IPS DF 6.9 (cell line): ENCODE measurements at regions not wholly inside any gene's neighbourhood (a gene's known extent, or its start where the extent isn't known, plus 50 kb on each side); places are given as distances from the start of the nearest gene placed in this dataset.
"Not testable (repeated sequence)": the region's sequence is repeated elsewhere in the genome, so short reads cannot be mapped to it uniquely, and the experiment has no call there.

ENCODE experiments used
- DNase-seq: peaks from one replicate; pipeline ENCODE4 v3.0.0-alpha.2; 2013; ENCODE audit warnings: low read depth, low spot score
- H3K27ac ChIP-seq: one replicate; pipeline ENCODE4 v1.5.1; 2013; ENCODE audit warnings: low read length, control low read depth
- H3K27me3 ChIP-seq: 2 replicates; pipeline ENCODE4 v1.6.1; 2013; ENCODE audit warnings: mild to moderate bottlenecking, low read length; ENCODE audit not compliant: control insufficient read depth, insufficient read depth
- H3K36me3 ChIP-seq: 2 replicates; pipeline ENCODE4 v1.6.1; 2013; ENCODE audit warnings: low read length; ENCODE audit not compliant: control insufficient read depth, insufficient read depth
- H3K4me1 ChIP-seq: 2 replicates; pipeline ENCODE4 v1.6.1; 2013; ENCODE audit warnings: low read length; ENCODE audit not compliant: control insufficient read depth, insufficient read depth
- H3K4me3 ChIP-seq: 2 replicates; pipeline ENCODE4 v1.5.1; 2013; ENCODE audit warnings: mild to moderate bottlenecking, low read length
- H3K9me3 ChIP-seq: 2 replicates; pipeline ENCODE4 v1.6.1; 2013; ENCODE audit warnings: low read length, inconsistent platforms; ENCODE audit not compliant: control insufficient read depth, insufficient read depth
- WGBS: extraction: QIAGEN DNeasy Blood & Tissue Kit; methylation state at CpG from one replicate; pipeline ENCODE4 v1.1.7; 2013; ENCODE audit warnings: mixed read lengths, missing lambda C conversion rate; ENCODE audit not compliant: insufficient read length, insufficient coverage; 5-methylcytosine and 5-hydroxymethylcytosine counted together

DNA sequence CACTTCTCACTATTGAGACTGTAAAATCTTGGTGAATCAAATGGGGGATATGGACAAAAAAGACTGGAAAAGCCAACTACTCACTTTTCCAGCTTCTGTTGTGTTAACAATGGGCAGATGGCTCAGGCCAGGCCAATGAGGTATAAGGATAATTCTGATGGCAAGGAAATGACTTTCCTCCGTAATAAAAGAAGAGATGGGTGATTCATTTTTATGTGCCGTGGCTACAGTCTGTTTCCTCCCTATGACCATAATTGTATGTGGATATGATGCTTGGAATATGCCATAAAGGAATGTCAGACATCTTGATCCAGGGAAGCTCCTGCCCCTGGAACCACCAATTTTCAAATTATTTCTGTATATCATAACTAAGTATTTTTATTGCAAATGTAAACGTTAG lies 406.8 kb downstream of the CCDC85A start:
- H3K9me3 ChIP-seq = no peaks in the 10 kb centered on the region
- H3K27ac ChIP-seq = no peak overlapping the region
- no peaks in the 10 kb centered on the region for H3K27me3 ChIP-seq
- DNase-seq = no peak
- H3K4me1 ChIP-seq = no peaks in the 10 kb centered on the region
- no peak overlapping the region for H3K4me3 ChIP-seq
- WGBS = no CpG with 5 or more reads among the region's 3 CpGs
- no peaks in the 10 kb centered on the region for H3K36me3 ChIP-seq

DNA sequence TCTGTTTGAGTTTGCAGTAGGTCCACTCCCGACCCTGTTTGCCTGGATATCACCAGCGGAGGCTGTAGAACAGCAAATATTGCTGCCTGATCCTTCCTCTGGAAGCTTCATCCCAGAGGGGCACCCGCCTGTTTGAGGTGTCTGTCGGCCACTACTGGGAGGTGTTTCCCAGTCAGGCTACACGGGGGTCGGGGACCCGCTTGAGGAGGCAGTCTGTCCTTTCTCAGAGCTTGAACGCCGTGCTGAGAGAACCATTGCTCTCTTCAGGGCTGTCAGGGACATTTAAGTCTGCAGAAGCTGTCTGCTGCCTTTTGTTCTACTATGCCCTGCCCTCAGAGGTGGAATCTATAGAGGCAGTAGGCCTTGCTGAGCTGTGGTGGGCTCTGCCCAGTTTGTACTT lies 422.3 kb downstream of the CCDC85A start:
- not testable (repeated sequence) for H3K27ac ChIP-seq, H3K9me3 ChIP-seq, DNase-seq, H3K4me3 ChIP-seq, H3K4me1 ChIP-seq, H3K27me3 ChIP-seq, H3K36me3 ChIP-seq
- WGBS = no CpG with 5 or more reads among the region's 9 CpGs

DNA sequence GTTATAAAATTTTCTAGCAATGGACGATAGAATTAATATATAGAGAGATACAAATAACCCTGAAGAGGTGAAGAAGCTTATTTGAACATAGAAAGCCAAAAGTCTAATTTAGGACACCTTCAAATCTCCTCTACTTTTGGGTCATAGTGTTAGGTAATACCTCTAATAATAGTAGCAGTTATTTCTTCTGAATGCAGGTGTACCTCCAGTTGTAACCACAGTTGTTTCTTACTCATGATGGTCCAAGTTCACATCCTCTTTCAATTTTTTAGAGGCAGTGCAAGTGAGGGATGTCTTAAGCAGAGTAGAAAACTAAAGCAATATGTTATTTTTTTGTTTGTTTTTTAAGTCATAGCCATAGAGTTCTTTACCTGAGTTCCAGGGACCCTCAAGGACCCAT lies 429.5 kb downstream of the CCDC85A start:
- no peaks in the 10 kb centered on the region; the same call in 1 of the 2 replicates for H3K4me1 ChIP-seq
- H3K9me3 ChIP-seq = no peaks in the 10 kb centered on the region
- no CpG with 5 or more reads among the region's 1 CpG for WGBS
- H3K27me3 ChIP-seq = no peaks in the 10 kb centered on the region
- H3K4me3 ChIP-seq = no peak overlapping the region
- H3K36me3 ChIP-seq = no peaks in the 10 kb centered on the region
- no peak overlapping the region for H3K27ac ChIP-seq
- no peak for DNase-seq

GRCh38 chr2:56613920-56614319 lies 430.1 kb downstream of the CCDC85A start:
- no CpG with 5 or more reads among the region's 1 CpG for WGBS
- Histone ChIP-seq H3K27ac (no peak overlapping the region), H3K4me3 (no peak overlapping the region), H3K27me3 (no peaks in the 10 kb centered on the region), H3K4me1 (no peaks in the 10 kb centered on the region; the same call in 1 of the 2 replicates), H3K9me3 (no peaks in the 10 kb centered on the region), H3K36me3 (no peaks in the 10 kb centered on the region)
- no peak for DNase-seq

DNA sequence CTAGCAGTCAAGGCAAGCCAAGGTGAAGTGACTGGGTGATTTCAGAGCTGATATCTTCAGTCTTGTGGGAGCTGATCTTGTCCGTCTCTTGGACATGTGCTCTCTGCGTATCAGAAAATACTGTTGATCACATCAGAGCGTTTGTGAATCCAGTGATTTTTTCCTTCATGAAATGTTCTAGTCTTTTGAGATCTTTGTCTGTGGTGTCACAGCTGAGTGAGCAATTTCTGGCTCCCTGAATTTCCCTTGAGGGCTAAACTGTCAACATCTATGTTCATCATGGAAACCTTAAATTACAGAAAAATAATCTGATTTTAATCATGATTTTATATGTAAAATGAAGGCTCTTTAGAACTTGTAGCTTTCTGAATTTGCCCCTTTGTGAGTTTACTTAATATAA lies 432.0 kb downstream of the CCDC85A start:
- WGBS = no CpG with 5 or more reads among the region's 3 CpGs
- DNase-seq = no peak
- H3K36me3 ChIP-seq = no peaks in the 10 kb centered on the region
- H3K27me3 ChIP-seq = no peaks in the 10 kb centered on the region
- no peak overlapping the region for H3K27ac ChIP-seq
- no peaks in the 10 kb centered on the region for H3K4me1 ChIP-seq
- H3K9me3 ChIP-seq = no peaks in the 10 kb centered on the region
- H3K4me3 ChIP-seq = no peak overlapping the region

- no peaks in the 10 kb centered on the region for H3K9me3 ChIP-seq
- no peaks in the 10 kb centered on the region for H3K27me3 ChIP-seq
- no peaks in the 10 kb centered on the region for H3K4me1 ChIP-seq
- H3K36me3 ChIP-seq = no peaks in the 10 kb centered on the region
- no peak for DNase-seq
- H3K27ac ChIP-seq = no peak overlapping the region
- H3K4me3 ChIP-seq = no peak overlapping the region
- WGBS = no CpG with 5 or more reads among the region's 1 CpG
Observed at GRCh38 chr2:56624181-56624580, 440.4 kb downstream of the CCDC85A start.

- H3K4me3 ChIP-seq = no peak overlapping the region
- no peak overlapping the region for H3K27ac ChIP-seq
- no peak for DNase-seq
- H3K9me3 ChIP-seq = no peaks in the 10 kb centered on the region
- no peaks in the 10 kb centered on the region for H3K4me1 ChIP-seq
- WGBS = no CpG with 5 or more reads among the region's 3 CpGs
- no peaks in the 10 kb centered on the region for H3K36me3 ChIP-seq
- H3K27me3 ChIP-seq = no peaks in the 10 kb centered on the region
Observed at GRCh38 chr2:56626927-56627326, 443.1 kb downstream of the CCDC85A start.

GRCh38 chr2:56630286-56630685 lies 446.5 kb downstream of the CCDC85A start:
- no peak for DNase-seq
- Histone ChIP-seq H3K4me3 (no peak overlapping the region), H3K27me3 (no peaks in the 10 kb centered on the region), H3K9me3 (no peaks in the 10 kb centered on the region), H3K27ac (no peak overlapping the region), H3K36me3 (no peaks in the 10 kb centered on the region), H3K4me1 (no peaks in the 10 kb centered on the region)
- 100% methylated on average over 1 of the region's 2 CpGs for WGBS

DNA sequence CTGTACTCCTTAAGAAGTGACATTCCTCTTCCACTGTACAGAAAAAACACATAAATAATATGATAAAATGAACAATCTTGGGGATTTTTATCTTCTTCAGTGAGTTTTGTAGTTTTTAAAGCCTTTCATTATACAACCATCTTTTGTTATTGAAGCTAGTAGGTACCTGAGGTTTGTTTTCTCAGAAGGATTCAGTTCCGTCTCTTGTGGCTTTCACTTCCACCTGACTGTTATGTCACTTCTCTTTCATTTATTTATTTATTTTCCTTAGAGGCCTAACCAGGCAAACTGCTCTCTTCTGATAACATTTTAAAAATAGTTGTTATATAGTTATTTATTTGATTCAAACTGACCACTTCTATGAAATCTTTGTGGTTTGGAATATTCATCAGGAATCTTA lies 464.2 kb downstream of the CCDC85A start:
- no peak for DNase-seq
- Histone ChIP-seq H3K27me3 (no peaks in the 10 kb centered on the region), H3K4me1 (no peaks in the 10 kb centered on the region), H3K36me3 (no peaks in the 10 kb centered on the region), H3K4me3 (no peak overlapping the region), H3K9me3 (no peaks in the 10 kb centered on the region), H3K27ac (no peak overlapping the region)
- WGBS = no CpG with 5 or more reads among the region's 1 CpG

- H3K27me3 ChIP-seq = no peaks in the 10 kb centered on the region
- DNase-seq = no peak
- no peaks in the 10 kb centered on the region for H3K9me3 ChIP-seq
- no peaks in the 10 kb centered on the region for H3K4me1 ChIP-seq
- no peaks in the 10 kb centered on the region for H3K36me3 ChIP-seq
- WGBS = no CpG with 5 or more reads among the region's 2 CpGs
- H3K4me3 ChIP-seq = no peak overlapping the region
- H3K27ac ChIP-seq = no peak overlapping the region
Observed at GRCh38 chr2:56648802-56649201, 465.0 kb downstream of the CCDC85A start.

GRCh38 chr2:56654936-56655335 lies 471.1 kb downstream of the CCDC85A start:
- Histone ChIP-seq H3K4me3 (no peak overlapping the region), H3K27me3 (no peaks in the 10 kb centered on the region), H3K9me3 (no peaks in the 10 kb centered on the region), H3K27ac (no peak overlapping the region), H3K36me3 (no peaks in the 10 kb centered on the region), H3K4me1 (no peaks in the 10 kb centered on the region)
- DNase-seq = no peak
